Skin epidermis (tissue), 12 donors: ENCODE measurements at regions not wholly inside any gene's neighbourhood (a gene's known extent, or its start where the extent isn't known, plus 50 kb on each side); places are given as distances from the start of the nearest gene placed in this dataset.
"Not testable (repeated sequence)": the region's sequence is repeated elsewhere in the genome, so short reads cannot be mapped to it uniquely, and the experiment has no call there.

Experiments
- H3K27ac ChIP-seq, 21 experiments: fragments of 200-600 bp; sonication (generic) in 11 of 21; one replicate each; pipeline ENCODE4 v1.5.0; 2020; ENCODE audit warnings: mild to moderate bottlenecking in 3 of 21, inconsistent platforms in 2 of 21, moderate library complexity in 2 of 21
- H3K4me3 ChIP-seq, 7 experiments: fragments of 200-600 bp; sonication (generic) in 2 of 7; one replicate each; pipeline ENCODE4 v1.5.0; 2020; ENCODE audit warnings: inconsistent platforms in 2 of 7, mild to moderate bottlenecking in 2 of 7, moderate library complexity in 1 of 7

DNA sequence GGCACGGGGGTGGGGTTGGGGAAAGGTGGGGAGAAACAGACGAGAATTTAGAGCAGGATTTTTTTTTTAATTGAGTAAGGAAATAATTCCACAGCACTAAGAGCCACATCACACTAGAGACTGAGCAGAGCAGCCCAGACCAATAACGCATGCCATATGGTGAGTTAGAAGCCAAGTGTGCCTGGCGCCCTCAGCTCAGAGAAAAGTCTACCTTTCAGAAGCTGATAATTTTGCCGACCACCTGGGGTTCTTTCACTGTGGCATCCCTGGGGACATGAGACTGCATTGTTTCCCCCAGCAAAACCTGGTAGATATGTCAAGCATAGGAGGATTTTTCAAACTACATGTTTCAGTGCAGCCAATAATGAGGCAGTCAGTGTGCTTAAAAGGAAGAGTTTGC, 516.8 kb downstream of the SMARCA1 start:
- Histone ChIP-seq H3K27ac (no peak overlapping the region), H3K4me3 (no peak overlapping the region)

DNA sequence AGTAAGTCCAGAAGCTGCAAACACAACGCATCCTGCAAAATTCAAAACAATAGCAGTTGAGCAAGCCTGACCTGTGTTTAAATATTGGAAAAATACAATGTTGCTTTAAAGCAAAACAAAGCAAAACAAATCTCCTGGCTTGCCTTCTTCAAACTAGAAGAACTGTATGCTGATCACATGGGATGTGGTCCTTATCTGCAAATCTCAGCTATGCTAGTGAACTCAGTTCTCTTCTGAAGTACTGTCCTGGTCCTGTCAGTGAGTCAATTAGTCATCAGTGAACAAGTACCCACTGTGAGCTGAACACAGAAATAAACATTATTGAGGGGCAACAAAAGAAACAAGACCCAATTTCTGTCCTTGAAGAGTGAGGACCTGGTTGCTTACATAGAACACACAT, 522.5 kb downstream of the SMARCA1 start:
- Histone ChIP-seq H3K4me3 (no peak overlapping the region), H3K27ac (no peak overlapping the region)

DNA sequence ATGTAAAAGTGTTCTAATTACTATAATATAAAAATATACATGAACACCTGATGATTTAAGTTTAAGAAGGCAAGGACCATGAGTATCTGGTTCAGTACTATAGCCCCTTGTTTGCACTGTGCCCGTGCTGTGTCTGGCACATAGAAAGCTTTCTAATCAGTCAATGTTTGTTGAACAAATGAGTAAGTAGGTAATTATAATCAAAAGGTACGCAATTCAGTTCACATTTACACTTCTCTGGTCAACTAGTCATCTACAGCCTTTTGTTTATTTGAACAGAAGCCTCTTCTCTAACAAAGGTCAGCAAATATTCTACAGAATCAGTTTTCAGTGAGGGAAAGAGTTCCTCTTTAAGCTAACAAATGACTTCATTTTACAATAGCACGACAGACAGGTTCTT, 523.3 kb downstream of the SMARCA1 start:
- Histone ChIP-seq H3K4me3 (no peak overlapping the region), H3K27ac (no peak overlapping the region)

DNA sequence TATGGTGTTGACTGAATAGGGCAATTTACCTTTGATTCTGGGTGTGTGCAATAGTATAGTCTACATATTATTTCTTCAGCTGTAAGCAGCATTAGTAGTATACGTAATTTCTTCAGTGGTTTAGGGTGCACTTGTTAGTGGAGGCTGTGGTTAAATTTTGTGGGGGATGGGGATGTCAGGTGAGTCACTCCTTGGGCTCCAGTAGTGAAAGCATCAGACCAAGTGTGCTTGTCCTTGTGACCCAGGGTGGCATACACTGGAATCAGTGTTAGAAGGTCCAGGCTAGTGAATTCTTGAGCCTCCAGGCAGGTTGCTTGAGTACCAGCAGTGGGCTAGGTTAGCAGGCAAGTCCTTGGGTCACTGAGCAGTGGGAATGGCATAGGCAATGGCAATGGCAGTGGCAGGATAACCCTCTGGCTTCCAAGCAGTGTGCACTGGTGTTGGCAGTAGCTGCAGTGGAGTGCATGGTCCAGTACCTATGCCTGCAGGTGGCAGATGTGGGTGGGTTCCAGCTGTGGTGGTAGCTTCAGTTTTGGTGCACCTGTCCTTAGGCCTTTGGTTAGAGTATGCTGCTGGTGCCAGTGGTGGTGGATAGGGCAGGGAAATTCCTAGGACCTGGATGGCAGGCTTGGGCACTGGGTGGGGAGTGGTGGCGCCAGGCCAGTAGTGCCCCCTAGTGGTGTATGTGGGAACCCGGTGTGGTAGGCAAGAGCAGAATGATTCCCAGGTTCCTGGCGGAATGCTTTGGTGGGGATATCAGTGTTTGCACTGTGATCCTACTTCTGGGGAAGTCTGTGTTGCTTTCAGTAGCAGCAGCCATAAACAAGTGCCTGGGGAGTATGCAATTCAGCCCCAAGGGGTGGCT, 531.0 kb downstream of the SMARCA1 start:
- Histone ChIP-seq H3K4me3 (no peak overlapping the region), H3K27ac (no peak overlapping the region)

DNA sequence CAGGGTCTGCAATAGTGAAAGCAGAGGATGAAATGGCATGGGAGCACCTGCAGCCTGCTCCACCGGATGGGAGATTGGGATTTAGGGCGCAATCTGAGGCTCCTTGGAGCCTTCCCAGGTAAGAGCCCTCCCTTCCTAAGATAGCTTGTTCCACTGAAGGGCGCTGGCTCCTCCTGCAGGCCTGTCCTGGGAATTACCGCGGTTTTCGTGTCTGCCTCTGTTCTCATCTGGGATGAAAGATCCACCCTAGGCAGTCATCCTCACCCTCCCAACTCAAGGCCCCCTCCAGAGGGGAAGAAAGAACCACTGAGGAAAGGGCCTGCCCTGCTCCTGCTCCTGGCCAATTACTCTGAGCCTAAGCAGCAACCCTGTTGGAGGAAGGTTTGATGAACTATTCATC, 547.5 kb downstream of the SMARCA1 start:
- no peak overlapping the region for H3K4me3 ChIP-seq
- no peak overlapping the region for H3K27ac ChIP-seq

DNA sequence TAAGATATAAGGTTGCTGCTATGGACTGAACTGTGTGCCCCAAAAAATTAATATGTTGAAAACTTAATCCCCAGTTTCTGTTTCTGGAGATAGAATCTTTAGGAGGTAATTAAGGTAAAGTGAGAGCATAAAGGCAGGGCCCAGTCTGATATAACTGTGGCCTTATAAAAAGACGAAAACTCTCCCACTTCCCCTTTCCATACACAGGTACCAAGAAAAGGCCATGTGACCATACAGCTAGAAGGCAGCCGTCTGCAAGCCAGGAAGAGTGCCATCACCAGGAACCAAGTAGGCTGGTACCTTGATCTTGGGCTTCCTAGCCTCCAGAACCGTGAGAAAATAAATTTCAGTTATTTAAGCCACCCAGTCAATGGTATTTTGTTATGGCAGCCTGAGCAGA, 550.3 kb downstream of the SMARCA1 start:
- no peak overlapping the region for H3K27ac ChIP-seq
- H3K4me3 ChIP-seq, result no peak overlapping the region

DNA sequence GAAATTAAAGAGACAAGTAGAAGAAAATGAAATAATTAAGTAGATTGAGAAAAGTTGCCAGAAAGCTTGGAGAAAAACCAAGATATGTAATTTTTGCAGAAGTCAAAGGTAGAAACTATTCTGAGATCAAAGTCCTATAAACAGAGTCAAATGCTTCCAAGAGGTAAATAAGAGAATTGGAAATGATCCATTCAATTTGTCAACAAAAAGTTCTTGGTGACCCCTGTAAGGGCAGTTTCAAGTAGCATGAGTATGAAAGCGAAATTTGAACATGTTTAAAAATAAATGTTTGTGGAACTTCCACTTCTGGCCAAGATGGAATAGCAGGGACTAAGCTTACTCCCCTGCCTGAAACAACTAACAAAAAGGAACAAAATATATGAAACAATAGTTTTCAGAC, 562.0 kb downstream of the SMARCA1 start:
- H3K27ac ChIP-seq, result no peak overlapping the region
- H3K4me3 ChIP-seq, result no peak overlapping the region

DNA sequence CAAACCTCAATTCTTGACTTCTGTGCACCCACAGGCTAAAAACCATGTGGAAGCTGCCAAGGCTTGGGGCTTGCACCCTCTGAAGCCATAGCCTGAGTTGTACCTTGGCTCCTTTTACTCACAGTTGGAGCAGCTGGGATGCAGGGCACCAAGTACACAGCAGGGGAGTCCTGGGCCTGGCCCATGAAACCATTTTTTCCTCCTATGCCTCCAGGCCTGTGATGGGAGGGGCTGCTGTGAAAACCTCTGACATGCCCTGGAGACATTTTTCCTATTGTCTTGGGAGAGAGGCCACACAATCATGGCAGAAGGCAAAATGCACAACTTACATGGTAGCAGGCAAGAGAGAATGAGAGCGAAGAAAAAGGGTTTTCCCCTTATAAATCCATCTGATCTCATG, 568.6 kb downstream of the SMARCA1 start:
- H3K4me3 ChIP-seq, H3K27ac ChIP-seq: not testable (repeated sequence)

DNA sequence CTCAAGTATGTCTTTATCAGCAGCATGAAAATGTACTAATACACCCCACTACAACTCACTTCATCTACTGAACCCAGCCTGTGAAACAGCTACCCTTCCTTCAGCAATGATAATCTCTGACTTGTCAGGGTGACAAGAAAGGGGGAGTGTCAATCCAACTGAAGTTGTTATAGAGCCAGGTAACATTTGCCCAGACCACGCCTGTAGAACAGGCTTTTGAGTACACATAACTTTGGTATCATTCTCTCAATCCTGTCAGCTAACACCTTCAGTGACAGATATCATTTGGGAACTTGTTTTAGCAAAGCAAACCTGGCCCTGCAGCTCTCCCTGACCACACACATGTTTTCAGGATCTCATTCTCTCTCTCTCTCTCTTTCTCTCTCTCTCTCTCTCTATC, 592.2 kb downstream of the SMARCA1 start:
- no peak overlapping the region for H3K4me3 ChIP-seq
- no peak overlapping the region for H3K27ac ChIP-seq

DNA sequence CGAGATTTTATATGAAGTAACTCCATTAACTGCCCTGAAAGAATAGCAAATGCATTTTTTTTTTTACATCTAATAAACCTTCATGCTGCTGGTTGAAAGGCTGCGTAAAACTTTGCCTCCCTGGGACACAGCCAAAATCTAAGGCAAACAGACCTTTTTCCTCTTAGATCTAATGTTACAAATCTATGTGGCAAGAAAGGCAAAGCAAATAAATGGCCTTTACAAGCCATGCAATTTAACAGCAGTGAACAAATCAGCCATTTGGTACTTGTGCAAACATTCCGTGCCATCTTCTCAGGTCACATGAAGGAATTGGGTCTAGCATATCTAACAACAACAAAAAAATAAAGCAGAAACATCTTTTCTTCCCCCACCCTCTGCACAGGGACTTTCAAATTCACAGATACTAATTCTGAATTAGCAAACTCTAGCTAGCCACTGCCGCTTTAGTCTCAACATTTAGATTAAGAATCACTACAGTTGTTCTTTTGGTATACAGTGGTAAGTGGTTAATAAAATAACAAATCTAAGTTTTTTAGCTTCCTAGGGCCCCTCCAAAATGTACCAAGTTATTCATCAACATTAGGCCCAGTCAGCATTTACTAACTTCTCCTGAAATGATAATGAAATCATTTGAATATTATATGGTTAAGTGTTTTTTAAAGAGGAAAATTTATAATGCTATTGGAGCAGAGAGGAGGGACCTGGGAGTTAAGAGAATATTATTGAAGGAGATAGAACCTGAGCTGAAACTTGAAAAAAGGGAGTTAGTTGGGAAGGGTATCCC, 593.8 kb downstream of the SMARCA1 start:
- Histone ChIP-seq H3K4me3 (no peak overlapping the region), H3K27ac (no peak overlapping the region)

DNA sequence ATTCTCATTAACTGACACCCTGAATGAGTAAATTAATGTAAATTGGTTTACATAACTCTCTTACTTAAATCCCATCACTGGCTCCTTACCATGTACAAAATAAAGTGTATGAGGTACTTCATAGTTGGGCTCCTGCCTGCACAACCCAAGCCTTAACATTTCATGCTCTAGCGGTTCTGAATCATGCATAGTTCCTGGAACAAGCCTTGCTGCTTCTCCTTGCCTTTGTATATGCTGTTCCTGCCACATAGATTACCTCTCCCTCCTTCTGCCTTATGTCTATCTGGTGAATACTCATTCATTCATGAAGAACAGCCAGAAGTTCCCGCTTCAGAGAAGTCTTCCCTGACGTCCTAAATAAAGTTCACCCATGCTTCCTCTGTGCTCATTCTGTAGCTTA, 594.7 kb downstream of the SMARCA1 start:
- Histone ChIP-seq H3K27ac (no peak overlapping the region), H3K4me3 (no peak overlapping the region)

DNA sequence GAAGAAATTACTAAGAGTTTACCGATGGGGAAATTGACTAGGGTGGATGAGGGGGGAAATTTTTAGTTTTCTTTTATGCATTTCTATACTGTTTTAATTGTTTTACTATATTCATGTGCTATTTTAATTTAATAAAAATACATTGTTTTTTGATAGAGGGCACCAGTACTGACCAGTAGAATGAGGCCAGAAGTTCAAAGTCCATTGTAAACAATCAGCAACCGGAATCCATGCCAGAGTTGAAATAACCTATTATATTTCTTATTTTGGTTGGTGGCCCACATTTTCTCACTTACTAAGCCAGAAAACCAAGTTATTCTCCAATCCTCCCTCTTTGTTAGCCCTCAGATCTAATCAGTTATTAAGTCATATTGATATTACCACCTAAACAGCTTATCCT, 595.9 kb downstream of the SMARCA1 start:
- H3K4me3 ChIP-seq, result no peak overlapping the region

DNA sequence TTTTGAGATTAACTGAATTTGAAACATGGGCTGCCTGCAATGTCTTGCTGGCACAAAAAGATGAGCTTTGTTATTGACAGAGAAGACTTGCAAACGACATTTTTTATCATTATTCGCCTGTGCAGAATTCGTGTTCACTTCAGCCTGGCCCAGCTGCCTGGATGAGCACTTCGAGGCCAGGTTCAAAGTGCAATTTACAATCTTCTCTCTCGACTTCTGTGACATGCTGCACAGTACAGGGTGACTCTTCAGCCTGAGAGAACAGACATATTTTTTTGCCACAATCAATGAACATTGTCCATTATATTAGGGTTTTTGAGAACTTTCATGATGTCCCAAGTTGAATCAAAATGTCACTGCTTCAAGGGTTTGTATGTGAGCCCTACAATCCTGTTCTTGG, 616.5 kb downstream of the SMARCA1 start:
- Histone ChIP-seq H3K4me3 (no peak overlapping the region), H3K27ac (no peak overlapping the region)

More for the DNA sequence above, 595.9 kb downstream of the SMARCA1 start:
- H3K27ac ChIP-seq, result no peak overlapping the region

DNA sequence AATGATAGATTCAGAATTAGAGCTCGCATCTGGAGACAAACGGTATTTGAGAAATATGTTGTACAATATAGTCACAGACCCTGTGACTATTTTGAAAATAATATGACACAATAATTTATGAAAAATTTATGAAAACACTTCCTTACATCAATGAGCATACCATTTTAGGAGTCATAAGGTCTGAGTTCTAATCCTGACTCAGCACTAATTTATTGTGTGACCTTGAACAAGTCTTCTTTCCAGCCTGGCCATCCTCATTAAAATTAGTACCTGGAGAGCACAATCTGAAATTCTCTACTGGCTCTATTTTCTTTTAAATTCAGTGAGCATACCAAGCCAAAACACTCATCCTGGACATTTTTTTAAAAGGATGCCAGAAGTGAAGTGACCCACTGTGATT, 622.3 kb downstream of the SMARCA1 start:
- Histone ChIP-seq H3K27ac (no peak overlapping the region), H3K4me3 (no peak overlapping the region)

DNA sequence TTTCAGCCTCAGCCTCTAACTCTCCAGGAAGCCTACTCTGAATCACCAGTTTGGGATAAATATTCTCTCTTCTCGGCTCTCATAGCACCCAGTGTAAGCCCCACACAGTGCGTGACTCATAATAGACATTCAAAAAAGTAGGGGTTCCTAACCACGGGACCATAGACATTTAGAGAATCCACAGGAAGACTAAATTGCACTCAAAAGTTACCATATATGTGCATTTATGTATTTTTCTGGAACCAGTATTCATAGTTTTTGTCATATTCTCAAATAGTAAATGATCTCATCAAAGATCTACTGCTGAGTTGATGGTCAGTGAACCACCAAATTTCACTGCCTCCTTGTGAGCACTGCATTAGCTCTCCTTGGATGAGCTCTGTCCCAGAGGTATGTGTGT, 625.7 kb downstream of the SMARCA1 start:
- Histone ChIP-seq H3K4me3 (no peak overlapping the region), H3K27ac (no peak overlapping the region)

DNA sequence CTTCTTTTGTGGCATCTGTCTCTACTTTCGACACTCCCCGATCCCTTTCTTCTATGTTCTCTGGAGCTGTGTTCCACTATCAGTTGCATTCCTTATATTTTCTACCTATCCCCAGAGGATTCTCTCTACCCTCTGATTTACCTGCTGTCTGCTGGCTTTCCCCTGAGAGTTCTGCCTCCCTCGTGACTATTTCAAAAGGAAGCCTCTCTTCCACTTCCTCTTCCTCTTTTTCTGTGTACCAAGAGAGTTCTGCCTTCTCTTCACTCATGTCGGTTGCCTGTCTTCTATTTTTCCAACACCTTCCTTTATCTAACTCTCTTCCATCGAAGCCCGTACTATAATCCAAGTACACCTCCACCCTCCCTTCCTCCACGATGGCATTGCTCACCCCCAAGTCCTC, 631.7 kb downstream of the SMARCA1 start:
- Histone ChIP-seq H3K4me3 (no peak overlapping the region), H3K27ac (no peak overlapping the region)

DNA sequence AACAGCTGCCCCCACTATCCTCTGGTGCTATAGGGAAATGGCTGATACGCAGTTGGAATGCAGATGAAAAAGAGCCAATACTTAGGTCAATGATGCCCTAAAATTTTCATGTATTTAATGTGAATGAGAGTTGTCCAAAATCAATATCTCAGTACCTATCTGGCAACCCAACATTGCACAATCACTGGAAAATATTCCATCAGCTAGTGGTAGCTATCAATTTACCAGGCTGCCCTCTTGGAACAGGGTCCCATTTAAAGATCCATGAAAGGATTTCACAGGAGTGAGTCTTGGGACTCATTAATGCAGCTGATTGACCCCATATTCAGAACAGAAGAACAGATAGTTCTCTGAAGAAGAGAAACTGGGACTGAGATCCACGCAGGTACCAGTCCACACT, 638.9 kb downstream of the SMARCA1 start:
- no peak overlapping the region for H3K4me3 ChIP-seq

DNA sequence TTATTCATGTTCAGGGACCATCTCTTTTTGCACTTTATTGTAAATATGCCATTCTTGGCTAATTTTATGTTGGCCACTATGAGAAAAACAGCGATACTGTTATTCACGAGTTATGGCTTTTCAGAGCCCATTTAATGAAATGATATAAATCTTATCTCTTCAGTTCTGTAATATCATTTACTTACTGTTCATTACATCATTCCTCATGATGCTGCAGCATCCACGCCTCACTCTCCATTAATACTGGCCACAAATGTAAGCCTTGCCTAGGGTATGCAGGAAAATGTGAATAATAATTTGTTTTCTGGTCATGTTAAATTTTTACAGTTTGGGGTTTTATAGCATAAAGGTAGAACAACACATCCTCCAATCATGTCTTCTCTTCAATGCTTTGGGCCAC, 639.6 kb downstream of the SMARCA1 start:
- no peak overlapping the region for H3K4me3 ChIP-seq
- H3K27ac ChIP-seq, result no peak overlapping the region

More for the DNA sequence above, 638.9 kb downstream of the SMARCA1 start:
- H3K27ac ChIP-seq, result no peak overlapping the region

DNA sequence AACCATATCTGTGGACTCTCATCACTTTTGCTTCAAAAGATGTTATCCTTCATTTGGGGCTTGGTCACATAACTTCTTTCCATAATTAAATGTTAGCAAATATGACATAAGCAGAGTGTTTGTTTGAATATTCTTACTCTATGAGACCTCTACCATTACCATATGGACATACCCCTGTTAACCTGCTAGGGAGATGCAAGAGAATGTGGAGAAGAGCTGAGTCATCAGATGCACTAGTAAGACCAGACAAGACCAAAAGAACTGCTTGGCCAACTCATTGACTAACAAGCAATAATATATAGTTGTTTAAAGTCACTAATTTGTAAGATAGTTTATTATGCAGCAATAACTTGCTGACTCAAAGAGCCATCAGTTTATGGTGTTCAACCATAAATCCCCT, 652.9 kb downstream of the SMARCA1 start:
- H3K27ac ChIP-seq, result no peak overlapping the region
- H3K4me3 ChIP-seq, result no peak overlapping the region

DNA sequence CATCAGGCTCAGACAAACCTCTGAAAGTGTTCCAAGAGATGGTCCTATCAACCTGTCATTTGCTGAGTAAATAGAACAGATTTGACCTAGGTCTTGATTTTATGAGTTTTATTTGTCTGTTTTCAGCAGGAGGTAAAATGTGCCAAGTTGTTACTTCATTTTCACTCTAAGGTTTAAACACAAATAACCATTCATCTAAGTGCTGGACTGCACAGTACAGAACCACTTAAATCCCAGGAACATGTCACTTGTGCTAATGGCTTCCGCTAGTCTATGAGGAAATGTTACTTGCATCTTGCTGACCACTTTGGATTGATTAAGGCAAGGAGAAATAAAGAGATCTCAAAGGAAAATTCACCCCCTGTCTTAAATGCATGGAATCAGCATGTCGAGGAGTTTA, 660.7 kb downstream of the SMARCA1 start:
- no peak overlapping the region for H3K4me3 ChIP-seq
- no peak overlapping the region for H3K27ac ChIP-seq

DNA sequence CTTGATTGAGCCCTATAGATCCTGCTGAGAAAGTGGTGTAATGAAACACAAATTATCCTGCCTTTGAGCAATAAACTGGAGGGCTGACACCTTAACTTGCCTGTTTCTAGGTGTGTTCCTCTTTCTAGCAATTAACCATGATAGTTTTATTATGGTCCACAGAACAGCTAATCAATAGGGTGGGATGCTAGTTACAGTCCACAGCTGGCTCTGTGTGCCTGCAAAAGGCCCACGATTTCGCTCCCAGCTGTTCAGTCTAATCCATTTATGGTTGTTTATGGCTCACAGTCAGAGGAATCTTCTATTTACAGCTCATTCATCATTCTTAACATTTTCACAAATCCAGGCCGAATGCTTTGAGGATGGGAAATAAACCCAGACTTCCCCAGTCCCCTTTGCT, 674.9 kb downstream of the SMARCA1 start:
- H3K4me3 ChIP-seq, result no peak overlapping the region
- no peak overlapping the region for H3K27ac ChIP-seq
